Smooth muscle cell (in vitro differentiated cells): ENCODE measurements at regions not wholly inside any gene's neighbourhood (a gene's known extent, or its start where the extent isn't known, plus 50 kb on each side); places are given as distances from the start of the nearest gene placed in this dataset.
"Not testable (repeated sequence)": the region's sequence is repeated elsewhere in the genome, so short reads cannot be mapped to it uniquely, and the experiment has no call there.

ENCODE experiments used
- DNase-seq: peaks from one replicate; lab custom pipeline; 2025; ENCODE audit not compliant: unreplicated experiment; lab: John Stamatoyannopoulos, UW
- H2AFZ ChIP-seq: fragments of 200-600 bp; sonication (generic); 2 replicates; pipeline ENCODE4 v1.6.0; 2016; ENCODE audit warnings: antibody characterized with exemption, low read depth, mild to moderate bottlenecking
- H3F3A ChIP-seq: fragments of 200-600 bp; sonication (generic); 2 replicates; pipeline ENCODE4 v1.6.0; 2017; ENCODE audit warnings: antibody characterized with exemption, low read depth
- H3K27ac ChIP-seq: fragments of 200-600 bp; sonication (generic); 2 replicates; pipeline ENCODE4 v1.5.1; 2016; ENCODE audit warnings: low read depth, mild to moderate bottlenecking
- H3K27me3 ChIP-seq: fragments of 200-600 bp; sonication (generic); 2 replicates; pipeline ENCODE4 v1.6.1; 2016; ENCODE audit warnings: low read depth, mild to moderate bottlenecking
- H3K36me3 ChIP-seq: fragments of 200-600 bp; sonication (generic); 2 replicates; pipeline ENCODE4 v1.5.1; 2016; ENCODE audit warnings: low read depth
- H3K4me1 ChIP-seq: fragments of 200-600 bp; sonication (generic); 2 replicates; pipeline ENCODE4 v1.5.1; 2016; ENCODE audit warnings: low read depth
- H3K4me2 ChIP-seq: fragments of 200-600 bp; sonication (generic); 2 replicates; pipeline ENCODE4 v1.6.0; 2016; ENCODE audit warnings: mild to moderate bottlenecking
- H3K4me3 ChIP-seq: fragments of 200-600 bp; sonication (generic); 2 replicates; pipeline ENCODE4 v1.5.1; 2016; ENCODE audit warnings: mild to moderate bottlenecking
- H3K79me2 ChIP-seq: fragments of 200-600 bp; sonication (generic); 2 replicates; pipeline ENCODE4 v1.6.0; 2016; ENCODE audit warnings: low read depth, mild to moderate bottlenecking
- H3K9ac ChIP-seq: fragments of 200-600 bp; sonication (generic); 2 replicates; pipeline ENCODE4 v1.6.0; 2016; ENCODE audit warnings: low read depth
- H3K9me3 ChIP-seq: fragments of 200-600 bp; sonication (generic); replicated peaks from 2 replicates; pipeline ENCODE4 v1.5.1; 2016; ENCODE audit warnings: low read depth
- H4K20me1 ChIP-seq: fragments of 200-600 bp; sonication (generic); 2 replicates; pipeline ENCODE4 v1.6.0; 2016; ENCODE audit warnings: low read depth
- CTCF ChIP-seq: fragments of 200-600 bp; sonication (generic); IDR thresholded peaks from 2 replicates; pipeline ENCODE4 v1.5.1; 2017; ENCODE audit warnings: borderline replicate concordance, mild to moderate bottlenecking, antibody characterized with exemption; ENCODE audit not compliant: insufficient read depth, poor library complexity, severe bottlenecking
- WGBS: methylation state at CpG from one replicate; pipeline ENCODE4 v1.1.7; 2016; ENCODE audit warnings: low lambda C conversion rate; 5-methylcytosine and 5-hydroxymethylcytosine counted together

GRCh38 chr15:68494573-68495110, 62.7 kb upstream of the ITGA11 start:
- H4K20me1 ChIP-seq = no peaks in the 10 kb centered on the region
- no peak for DNase-seq
- no peak overlapping the region for H3K9ac ChIP-seq
- no peak overlapping the region for H2AFZ ChIP-seq
- H3K4me1 ChIP-seq = no peaks in the 10 kb centered on the region
- no peaks in the 10 kb centered on the region for H3K79me2 ChIP-seq
- no peaks in the 10 kb centered on the region for H3K27me3 ChIP-seq
- 17% methylated on average over 2 of the region's 2 CpGs for WGBS
- H3K9me3 ChIP-seq = no peaks in the 10 kb centered on the region
- H3K4me3 ChIP-seq = no peak overlapping the region
- no peak for TF ChIP-seq CTCF
- no peak overlapping the region for H3K27ac ChIP-seq
- H3K4me2 ChIP-seq = peak overlapping the region; percentile 25
- no peaks in the 10 kb centered on the region for H3K36me3 ChIP-seq
- H3F3A ChIP-seq = peaks cover 8% of the 10 kb centered on the region

GRCh38 chr15:68495221-68495950, 63.4 kb upstream of the ITGA11 start:
- Histone ChIP-seq H4K20me1 (no peaks in the 10 kb centered on the region), H3K4me2 (peak overlapping the region; percentile 25), H3K36me3 (no peaks in the 10 kb centered on the region), H3K27me3 (no peaks in the 10 kb centered on the region), H3F3A (peaks cover 8% of the 10 kb centered on the region), H3K9ac (no peak overlapping the region), H3K4me3 (no peak overlapping the region), H3K79me2 (no peaks in the 10 kb centered on the region), H2AFZ (no peak overlapping the region), H3K4me1 (no peaks in the 10 kb centered on the region), H3K27ac (peak overlapping the region; percentile 68), H3K9me3 (no peaks in the 10 kb centered on the region)
- DNase-seq = no peak
- TF ChIP-seq CTCF = no peak
- WGBS = 84% methylated on average over 1 of the region's 1 CpG

GRCh38 chr15:68495981-68496705, 64.2 kb upstream of the ITGA11 start:
- DNase-seq = no peak
- H3K9me3 ChIP-seq = no peaks in the 10 kb centered on the region
- no peaks in the 10 kb centered on the region for H4K20me1 ChIP-seq
- H3K36me3 ChIP-seq = no peaks in the 10 kb centered on the region
- H3K27ac ChIP-seq = peak overlapping the region; percentile 68
- 89% methylated on average over 3 of the region's 3 CpGs for WGBS
- no peak overlapping the region for H3K4me3 ChIP-seq
- no peaks in the 10 kb centered on the region for H3K4me1 ChIP-seq
- no peak overlapping the region for H3K4me2 ChIP-seq
- H3K79me2 ChIP-seq = no peaks in the 10 kb centered on the region
- no peak for TF ChIP-seq CTCF
- no peak overlapping the region for H2AFZ ChIP-seq
- peaks cover 11% of the 10 kb centered on the region for H3F3A ChIP-seq
- no peaks in the 10 kb centered on the region for H3K27me3 ChIP-seq
- H3K9ac ChIP-seq = no peak overlapping the region

- not testable (repeated sequence) for DNase-seq, H3K9me3 ChIP-seq, H3K79me2 ChIP-seq, H2AFZ ChIP-seq, H3K4me2 ChIP-seq, H3K4me3 ChIP-seq, H3K36me3 ChIP-seq, H3K9ac ChIP-seq, H3K4me1 ChIP-seq, H3K27me3 ChIP-seq, H4K20me1 ChIP-seq
- WGBS = 99% methylated on average over 3 of the region's 3 CpGs
- peaks cover 11% of the 10 kb centered on the region for H3F3A ChIP-seq
- H3K27ac ChIP-seq = peak overlapping the region; percentile 68
Observed at GRCh38 chr15:68496751-68497150, 64.8 kb upstream of the ITGA11 start.
